ENCODE measurements at regions not wholly inside any gene's neighbourhood (a gene's known extent, or its start where the extent isn't known, plus 50 kb on each side); places are given as distances from the start of the nearest gene placed in this dataset.
"Not testable (repeated sequence)": the region's sequence is repeated elsewhere in the genome, so short reads cannot be mapped to it uniquely, and the experiment has no call there.

DNA sequence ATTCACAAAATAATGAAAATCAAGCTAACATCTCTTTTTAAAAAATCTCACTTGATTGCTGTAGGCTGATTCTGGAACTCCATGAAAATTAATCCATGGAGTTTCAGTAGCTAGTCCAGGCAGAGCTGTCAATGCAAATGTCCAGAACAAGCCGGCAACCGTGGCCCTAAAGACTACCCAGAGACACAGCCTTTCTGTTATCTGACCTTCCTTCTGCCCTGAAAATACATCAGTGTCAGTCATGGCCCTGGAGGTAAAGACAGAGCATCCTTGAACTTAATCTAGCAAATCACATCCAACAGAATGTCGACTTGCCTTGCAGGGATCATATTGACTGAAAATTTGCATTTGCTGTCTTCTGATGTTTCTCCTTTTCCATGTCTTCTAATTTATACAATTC lies 887.4 kb upstream of the B3GALT2 start:
- Mint-ChIP-seq H3K36me3 (ENCODE audit: low read depth) (no peaks in the 10 kb centered on the region), H3K27ac (no peak overlapping the region), H3K27me3 (ENCODE audit: low read depth) (no peaks in the 10 kb centered on the region), H3K9me3 (peaks cover 3% of the 10 kb centered on the region), H3K4me3 (no peak overlapping the region), H3K4me1 (ENCODE audit: low read depth) (no peaks in the 10 kb centered on the region)
- no peak for DNase-seq (ENCODE audit: low spot score)

DNA sequence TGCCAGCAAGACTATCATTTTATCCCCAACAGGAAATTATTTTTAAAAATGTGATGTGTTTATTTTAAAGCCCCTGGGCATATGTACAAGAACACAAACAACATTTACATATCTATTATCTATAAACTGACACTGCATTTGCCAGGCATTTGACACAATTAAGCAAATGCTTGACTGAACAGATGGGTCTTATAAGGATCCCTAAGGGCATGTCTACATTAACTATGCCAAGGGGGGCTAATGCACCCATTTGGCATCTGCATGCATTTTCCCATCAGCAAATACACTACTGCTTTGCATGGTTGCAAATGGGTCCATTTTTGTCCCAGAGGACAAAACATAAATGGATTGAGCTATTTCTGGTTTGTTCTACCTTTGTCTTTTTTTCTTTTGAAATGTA lies 884.8 kb upstream of the B3GALT2 start:
- DNase-seq (ENCODE audit: low spot score) = no peak
- H3K4me3 Mint-ChIP-seq = no peak overlapping the region
- H3K9me3 Mint-ChIP-seq = peaks cover 3% of the 10 kb centered on the region
- H3K36me3 Mint-ChIP-seq (ENCODE audit: low read depth) = no peaks in the 10 kb centered on the region
- H3K4me1 Mint-ChIP-seq (ENCODE audit: low read depth) = no peaks in the 10 kb centered on the region
- H3K27ac Mint-ChIP-seq = no peak overlapping the region
- H3K27me3 Mint-ChIP-seq (ENCODE audit: low read depth) = no peaks in the 10 kb centered on the region

DNA sequence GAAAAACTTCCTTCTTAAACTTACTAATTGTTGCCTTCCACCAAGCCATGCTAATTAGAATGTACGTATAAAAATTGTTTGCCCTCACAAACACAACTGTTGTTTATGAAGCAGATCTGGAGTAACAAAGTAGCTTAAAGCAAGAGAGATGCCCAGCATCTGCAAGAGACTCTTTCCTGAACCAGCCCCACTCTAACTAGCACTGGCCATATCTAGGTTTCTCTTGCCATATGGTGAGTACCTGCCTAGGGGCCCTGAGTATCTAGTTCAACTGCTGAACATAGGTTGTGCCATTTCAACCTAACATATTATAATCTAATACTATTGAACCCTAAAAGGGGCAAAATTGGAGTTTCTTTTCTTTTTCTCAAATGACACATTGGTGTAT lies 883.4 kb upstream of the B3GALT2 start:
- H3K4me1 Mint-ChIP-seq (ENCODE audit: low read depth) = no peaks in the 10 kb centered on the region
- no peak overlapping the region for H3K4me3 Mint-ChIP-seq
- no peak for DNase-seq (ENCODE audit: low spot score)
- H3K9me3 Mint-ChIP-seq = peaks cover 3% of the 10 kb centered on the region
- no peak overlapping the region for H3K27ac Mint-ChIP-seq
- no peaks in the 10 kb centered on the region for H3K27me3 Mint-ChIP-seq (ENCODE audit: low read depth)
- no peaks in the 10 kb centered on the region for H3K36me3 Mint-ChIP-seq (ENCODE audit: low read depth)

DNA sequence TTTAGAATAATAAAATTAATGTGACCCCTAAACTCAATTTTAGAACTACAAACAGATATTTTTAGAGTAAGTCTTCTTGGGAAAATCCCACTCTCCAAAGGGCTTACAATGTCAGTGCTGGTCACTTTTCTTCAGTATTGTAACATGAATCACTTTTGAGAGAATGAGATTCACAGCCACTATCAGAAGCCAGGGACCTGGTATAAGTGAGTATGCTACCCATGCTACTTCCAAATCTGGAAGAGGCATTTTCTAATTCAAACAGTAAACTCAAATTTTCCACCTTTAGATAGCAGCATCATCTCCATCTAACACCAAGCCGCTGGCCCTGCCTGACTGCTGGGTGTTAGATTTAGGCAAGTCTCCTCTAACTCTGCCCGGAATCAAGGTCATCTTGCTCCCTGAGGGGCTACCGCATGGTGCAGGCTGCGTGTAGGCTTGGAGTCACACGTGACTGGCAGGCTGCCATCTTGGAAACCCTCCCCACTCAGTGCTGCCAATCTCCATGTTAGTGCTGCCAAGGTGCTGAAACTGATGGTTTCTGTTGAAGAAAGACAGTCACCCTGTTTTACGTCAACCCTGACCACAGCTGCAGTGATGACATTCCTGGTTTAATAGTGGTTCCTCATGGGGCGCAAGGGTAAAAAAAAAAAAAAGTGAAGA lies 882.9 kb upstream of the B3GALT2 start:
- no peaks in the 10 kb centered on the region for H3K36me3 Mint-ChIP-seq (ENCODE audit: low read depth)
- DNase-seq (ENCODE audit: low spot score) = no peak
- H3K4me3 Mint-ChIP-seq = no peak overlapping the region
- H3K9me3 Mint-ChIP-seq = peaks cover 3% of the 10 kb centered on the region
- H3K27ac Mint-ChIP-seq = no peak overlapping the region
- H3K27me3 Mint-ChIP-seq (ENCODE audit: low read depth) = no peaks in the 10 kb centered on the region
- no peaks in the 10 kb centered on the region for H3K4me1 Mint-ChIP-seq (ENCODE audit: low read depth)

DNA sequence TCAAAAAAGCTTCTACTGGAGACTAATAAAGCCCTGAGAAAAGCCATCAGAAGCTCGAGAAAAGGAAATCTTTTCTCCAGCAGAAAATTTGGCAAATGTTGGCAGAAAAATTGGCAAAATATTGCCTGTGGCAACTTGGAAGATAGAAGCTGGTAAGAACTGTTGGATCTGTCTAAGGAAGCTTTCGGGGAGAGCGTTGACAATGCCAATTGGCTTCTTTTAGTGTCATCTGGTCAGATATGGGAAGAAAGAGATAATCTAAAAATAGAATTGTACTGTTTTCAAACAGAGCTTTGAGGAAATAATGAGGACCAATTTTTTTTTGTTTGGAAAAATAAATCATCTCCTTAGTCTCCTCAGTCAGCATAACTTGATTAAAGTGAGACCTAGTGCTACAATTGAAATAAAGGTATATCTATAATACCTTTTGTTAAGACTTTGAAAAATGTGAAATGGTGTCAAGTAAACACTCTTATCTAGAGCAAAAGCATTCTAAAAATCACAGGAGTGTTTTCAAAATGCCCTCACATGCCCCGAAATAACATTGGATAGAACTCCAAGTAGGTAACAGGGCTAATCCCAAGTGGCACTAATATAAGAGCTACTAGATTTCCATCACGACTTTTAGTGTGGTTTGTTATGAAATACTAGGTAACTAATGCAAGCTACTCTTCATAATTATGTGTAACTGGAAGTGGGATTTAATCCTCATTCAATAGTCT lies 882.2 kb upstream of the B3GALT2 start:
- Mint-ChIP-seq H3K9me3 (peaks cover 3% of the 10 kb centered on the region), H3K36me3 (ENCODE audit: low read depth) (no peaks in the 10 kb centered on the region), H3K27ac (no peak overlapping the region), H3K27me3 (ENCODE audit: low read depth) (no peaks in the 10 kb centered on the region), H3K4me3 (no peak overlapping the region), H3K4me1 (ENCODE audit: low read depth) (no peaks in the 10 kb centered on the region)
- no peak for DNase-seq (ENCODE audit: low spot score)

DNA sequence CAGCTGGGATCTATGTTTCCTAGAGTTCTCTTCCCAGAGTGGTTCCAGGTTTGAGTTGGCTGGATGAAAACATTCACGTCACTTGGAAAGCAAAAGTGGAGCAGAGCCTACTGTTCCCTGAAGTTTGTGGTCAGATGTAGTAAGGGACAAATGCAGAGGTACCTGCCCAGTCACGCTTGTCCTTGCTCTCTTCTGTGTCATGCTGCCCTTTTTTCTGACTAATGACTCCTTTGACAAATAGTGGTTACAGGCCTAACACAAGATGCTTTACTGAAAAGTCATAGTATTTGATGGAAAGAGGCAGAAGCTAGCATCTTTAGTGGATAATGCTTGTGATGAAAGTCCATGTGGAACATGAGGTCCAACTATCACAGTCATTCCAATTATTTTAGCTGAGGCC lies 881.4 kb upstream of the B3GALT2 start:
- H3K27me3 Mint-ChIP-seq (ENCODE audit: low read depth) = no peaks in the 10 kb centered on the region
- H3K36me3 Mint-ChIP-seq (ENCODE audit: low read depth) = no peaks in the 10 kb centered on the region
- no peak overlapping the region for H3K4me3 Mint-ChIP-seq
- no peak overlapping the region for H3K27ac Mint-ChIP-seq
- peaks cover 4% of the 10 kb centered on the region for H3K9me3 Mint-ChIP-seq
- no peaks in the 10 kb centered on the region for H3K4me1 Mint-ChIP-seq (ENCODE audit: low read depth)
- DNase-seq (ENCODE audit: low spot score) = no peak

DNA sequence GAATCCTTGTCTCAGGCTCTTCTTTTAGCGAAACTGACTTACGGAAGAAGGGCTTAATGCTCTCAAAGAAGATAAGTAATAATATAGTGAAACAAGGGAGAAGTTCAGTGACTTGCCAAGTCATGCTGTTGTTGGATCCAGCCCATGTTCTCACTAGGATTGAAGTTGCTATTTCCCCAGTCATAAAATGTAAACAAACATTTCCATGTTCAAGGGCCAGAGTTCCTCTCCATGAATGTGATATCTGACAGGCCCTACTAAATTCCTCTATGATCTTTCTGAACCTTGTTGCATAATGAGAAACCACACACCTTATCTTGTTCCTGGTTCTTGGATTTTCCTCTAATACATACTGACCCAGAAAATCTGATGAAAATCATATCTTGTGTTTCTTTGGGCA lies 876.5 kb upstream of the B3GALT2 start:
- DNase-seq (ENCODE audit: low spot score) = no peak
- Mint-ChIP-seq H3K9me3 (peaks cover 23% of the 10 kb centered on the region), H3K4me1 (ENCODE audit: low read depth) (peaks cover 18% of the 10 kb centered on the region), H3K27me3 (ENCODE audit: low read depth) (no peaks in the 10 kb centered on the region), H3K27ac (no peak overlapping the region), H3K36me3 (ENCODE audit: low read depth) (peaks cover 21% of the 10 kb centered on the region), H3K4me3 (no peak overlapping the region)

DNA sequence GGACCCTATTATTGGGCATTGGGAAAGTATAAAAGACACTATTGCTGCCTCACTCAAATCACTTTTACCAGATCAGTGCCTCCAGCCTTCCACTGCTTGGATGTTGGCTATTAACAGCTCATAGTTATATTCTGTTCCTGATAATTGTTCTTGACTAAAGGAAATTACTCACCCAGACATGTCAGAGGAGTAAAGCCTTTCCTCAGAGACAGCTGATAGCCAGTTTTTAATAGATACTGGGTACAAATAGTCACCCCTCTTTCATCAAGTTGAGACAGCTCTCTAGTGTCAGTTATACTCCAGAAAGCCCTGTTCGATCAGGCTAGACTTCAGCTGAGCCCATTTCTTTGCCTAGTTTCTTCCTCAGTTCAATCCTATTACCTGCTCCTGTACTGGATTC lies 876.1 kb upstream of the B3GALT2 start:
- H3K27ac Mint-ChIP-seq = no peak overlapping the region

DNA sequence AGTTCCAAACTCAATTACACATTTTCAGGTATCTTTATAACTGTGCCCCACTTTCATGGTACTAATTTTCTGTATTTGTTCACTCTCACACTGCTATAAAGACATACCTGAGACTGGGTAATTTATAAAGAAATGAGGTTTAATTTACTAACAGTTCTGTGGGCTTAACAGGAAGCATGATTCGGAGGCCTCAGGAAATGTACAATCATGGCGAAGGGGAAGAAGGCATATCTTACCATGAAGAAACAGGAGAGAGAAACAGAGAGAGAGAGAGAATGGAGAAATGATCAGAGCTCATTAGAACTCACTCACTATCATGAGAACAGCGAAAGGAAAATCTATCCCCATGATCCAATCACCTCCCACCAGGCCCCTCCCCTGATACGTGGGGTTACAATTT lies 874.1 kb upstream of the B3GALT2 start:
- no peak for DNase-seq (ENCODE audit: low spot score)
- Mint-ChIP-seq H3K9me3 (peaks cover 31% of the 10 kb centered on the region), H3K36me3 (ENCODE audit: low read depth) (peaks cover 23% of the 10 kb centered on the region), H3K27ac (peak overlapping the region; percentile 52), H3K27me3 (ENCODE audit: low read depth) (no peaks in the 10 kb centered on the region), H3K4me3 (peak overlapping the region; percentile 21), H3K4me1 (ENCODE audit: low read depth) (peaks cover 32% of the 10 kb centered on the region)

More for the DNA sequence above, 876.1 kb upstream of the B3GALT2 start:
- H3K27me3 Mint-ChIP-seq (ENCODE audit: low read depth) = no peaks in the 10 kb centered on the region
- H3K9me3 Mint-ChIP-seq = peaks cover 23% of the 10 kb centered on the region
- no peak overlapping the region for H3K4me3 Mint-ChIP-seq
- H3K4me1 Mint-ChIP-seq (ENCODE audit: low read depth) = peaks cover 18% of the 10 kb centered on the region
- peaks cover 22% of the 10 kb centered on the region for H3K36me3 Mint-ChIP-seq (ENCODE audit: low read depth)
- DNase-seq (ENCODE audit: low spot score) = no peak

DNA sequence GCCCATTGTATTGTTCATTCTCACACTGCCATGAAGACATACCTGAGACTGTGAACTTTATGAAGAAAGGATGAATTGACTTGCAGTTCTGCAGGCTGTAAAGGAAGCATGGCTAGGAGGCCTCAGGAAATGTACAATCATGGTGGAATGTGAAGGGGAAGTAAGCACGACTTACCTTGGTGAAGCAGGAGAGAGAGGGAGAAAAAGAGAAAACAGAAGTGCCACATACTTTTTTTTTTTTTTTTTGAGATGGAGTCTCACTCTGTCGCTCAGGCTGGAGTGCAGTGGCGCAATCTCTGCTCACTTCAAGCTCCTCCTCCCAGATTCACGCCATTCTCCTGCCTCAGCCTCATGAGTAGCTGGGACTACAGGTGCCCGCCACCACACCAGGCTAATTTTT lies 871.9 kb upstream of the B3GALT2 start:
- not testable (repeated sequence) for H3K4me3 Mint-ChIP-seq; DNase-seq (ENCODE audit: low spot score); H3K27ac Mint-ChIP-seq; H3K27me3 Mint-ChIP-seq (ENCODE audit: low read depth)
- Mint-ChIP-seq H3K4me1 (ENCODE audit: low read depth) (peaks cover 36% of the 10 kb centered on the region), H3K9me3 (peaks cover 31% of the 10 kb centered on the region), H3K36me3 (ENCODE audit: low read depth) (peaks cover 23% of the 10 kb centered on the region)

DNA sequence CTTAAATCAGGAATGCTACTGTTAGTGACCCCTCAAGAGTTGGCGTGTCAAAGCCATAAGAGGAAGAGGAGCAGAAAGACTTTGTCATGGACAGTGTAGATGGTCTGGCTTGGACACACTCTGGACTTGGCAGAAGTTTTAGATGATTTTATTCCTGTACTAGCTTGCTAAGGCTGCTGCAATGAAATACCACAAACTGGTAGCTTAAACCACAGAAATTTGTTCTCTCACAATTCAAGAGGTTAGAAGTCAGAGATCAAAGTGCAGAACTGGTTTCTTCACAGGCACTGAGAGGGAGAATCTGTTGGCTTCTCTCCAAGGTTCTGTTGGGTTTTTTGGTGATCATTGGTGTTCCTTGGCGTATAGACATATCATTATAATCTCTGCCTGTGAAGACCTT lies 869.8 kb upstream of the B3GALT2 start:
- Mint-ChIP-seq H3K27me3 (ENCODE audit: low read depth) (no peaks in the 10 kb centered on the region), H3K4me1 (ENCODE audit: low read depth) (peaks cover 47% of the 10 kb centered on the region), H3K9me3 (peaks cover 27% of the 10 kb centered on the region), H3K36me3 (ENCODE audit: low read depth) (peaks cover 22% of the 10 kb centered on the region), H3K4me3 (no peak overlapping the region), H3K27ac (no peak overlapping the region)
- no peak for DNase-seq (ENCODE audit: low spot score)

DNA sequence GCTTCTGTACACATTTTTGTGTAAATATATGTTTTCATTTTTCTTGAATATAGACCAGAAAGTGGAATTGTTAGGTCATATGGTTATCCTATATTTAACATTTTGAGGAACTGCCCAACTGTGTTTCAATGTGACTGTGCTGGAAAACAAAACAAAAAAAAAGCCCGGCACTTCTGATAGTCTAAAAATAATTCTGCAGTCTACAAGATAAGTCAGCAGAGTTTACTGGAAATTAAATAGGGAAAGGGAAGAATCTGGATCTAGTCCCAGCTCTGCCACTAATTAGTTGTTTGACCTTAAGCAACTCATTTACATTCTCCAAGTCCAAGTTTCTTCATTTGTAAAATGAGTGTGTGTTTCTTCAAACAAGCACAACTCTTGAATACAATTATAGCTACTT lies 869.1 kb upstream of the B3GALT2 start:
- no peak overlapping the region for H3K4me3 Mint-ChIP-seq
- H3K27me3 Mint-ChIP-seq (ENCODE audit: low read depth) = no peaks in the 10 kb centered on the region
- peaks cover 41% of the 10 kb centered on the region for H3K4me1 Mint-ChIP-seq (ENCODE audit: low read depth)
- H3K36me3 Mint-ChIP-seq (ENCODE audit: low read depth) = peaks cover 17% of the 10 kb centered on the region
- DNase-seq (ENCODE audit: low spot score) = no peak
- H3K27ac Mint-ChIP-seq = no peak overlapping the region
- peaks cover 25% of the 10 kb centered on the region for H3K9me3 Mint-ChIP-seq

DNA sequence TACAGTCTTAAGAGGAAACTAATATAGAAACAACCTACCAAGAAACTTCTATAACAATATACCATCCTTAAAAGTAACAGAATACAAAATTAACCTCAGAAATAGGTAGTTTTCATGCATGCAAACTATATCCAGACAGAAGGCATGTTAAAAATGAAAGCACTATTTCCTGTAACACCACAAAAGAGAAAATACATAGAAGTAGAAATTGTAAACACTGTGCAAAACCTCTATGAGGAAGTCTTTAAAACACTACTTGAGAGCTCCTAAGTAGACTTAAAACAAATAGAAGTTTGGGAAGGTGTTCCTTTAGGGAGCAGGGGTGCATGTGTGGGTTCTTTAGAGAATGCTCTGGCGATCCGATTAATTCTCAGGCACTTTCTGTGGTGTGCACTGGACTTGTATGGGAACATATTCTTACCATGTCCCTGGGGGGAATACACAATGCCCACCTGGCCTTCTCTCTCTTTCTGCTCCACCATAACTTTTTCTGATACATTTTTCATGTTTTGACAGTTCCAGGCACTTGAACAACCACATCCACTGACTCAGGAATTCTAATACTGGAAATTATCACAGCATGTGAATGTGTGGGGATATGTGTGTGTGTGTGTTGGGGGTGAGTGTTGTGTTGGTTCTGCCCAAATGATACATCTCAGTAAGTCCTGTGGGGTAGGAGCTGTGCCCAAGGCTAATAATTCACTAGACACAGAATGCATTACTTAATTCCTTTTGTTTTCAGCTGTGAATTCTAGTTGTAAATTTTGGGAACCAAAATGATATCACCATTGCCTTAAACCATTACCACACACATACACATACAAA lies 866.3 kb upstream of the B3GALT2 start:
- peak overlapping the region; percentile 67 for H3K27ac Mint-ChIP-seq
- no peaks in the 10 kb centered on the region for H3K27me3 Mint-ChIP-seq (ENCODE audit: low read depth)
- no peak for DNase-seq (ENCODE audit: low spot score)
- peaks cover 8% of the 10 kb centered on the region for H3K9me3 Mint-ChIP-seq
- H3K36me3 Mint-ChIP-seq (ENCODE audit: low read depth) = peaks cover 1% of the 10 kb centered on the region
- H3K4me3 Mint-ChIP-seq = peak overlapping the region; percentile 52
- H3K4me1 Mint-ChIP-seq (ENCODE audit: low read depth) = peaks cover 33% of the 10 kb centered on the region

DNA sequence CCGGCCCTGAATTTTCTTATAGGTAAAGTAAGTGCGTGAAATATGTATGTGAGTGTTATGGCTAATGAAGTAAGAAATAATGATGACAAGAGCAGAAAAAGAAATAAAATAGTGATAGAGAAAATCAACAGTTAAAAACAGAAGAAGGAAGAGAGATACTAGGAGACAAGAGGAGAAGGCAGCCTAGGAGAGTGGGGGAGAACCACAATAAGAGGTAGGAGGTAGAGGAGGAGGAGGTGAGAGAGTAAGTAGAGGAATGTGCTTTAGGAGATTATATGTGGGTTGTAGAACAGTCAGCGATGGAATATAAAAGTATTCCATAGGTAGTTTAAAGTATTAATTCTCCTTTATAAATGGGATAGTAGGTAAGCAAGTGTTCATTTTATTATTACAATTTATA lies 861.5 kb upstream of the B3GALT2 start:
- H3K27me3 Mint-ChIP-seq (ENCODE audit: low read depth) = no peaks in the 10 kb centered on the region
- no peaks in the 10 kb centered on the region for H3K9me3 Mint-ChIP-seq
- DNase-seq (ENCODE audit: low spot score) = no peak
- peaks cover 12% of the 10 kb centered on the region for H3K4me1 Mint-ChIP-seq (ENCODE audit: low read depth)
- no peaks in the 10 kb centered on the region for H3K36me3 Mint-ChIP-seq (ENCODE audit: low read depth)
- H3K4me3 Mint-ChIP-seq = no peak overlapping the region
- H3K27ac Mint-ChIP-seq = no peak overlapping the region
